DMS53 treated with DMSO at 0.1 percent for 48 hours (cell line): ENCODE measurements at regions not wholly inside any gene's neighbourhood (a gene's known extent, or its start where the extent isn't known, plus 50 kb on each side); places are given as distances from the start of the nearest gene placed in this dataset.
"Not testable (repeated sequence)": the region's sequence is repeated elsewhere in the genome, so short reads cannot be mapped to it uniquely, and the experiment has no call there.

Experiments
- DNase-seq: peaks from one replicate; lab custom pipeline; 2025; ENCODE audit not compliant: unreplicated experiment; lab: John Stamatoyannopoulos, UW

- no peak for DNase-seq
Observed at GRCh38 chr10:33102071-33102470, 144.0 kb upstream of the ITGB1 start.

- DNase-seq: no peak
Observed at GRCh38 chr10:33101392-33101787, 143.4 kb upstream of the ITGB1 start.

GRCh38 chr10:33100781-33101391 is 142.9 kb upstream of the ITGB1 start:
- no peak for DNase-seq

GRCh38 chr10:33099748-33100147 is 141.7 kb upstream of the ITGB1 start:
- no peak for DNase-seq

GRCh38 chr10:33098951-33099663 is 141.1 kb upstream of the ITGB1 start:
- no peak for DNase-seq

GRCh38 chr10:33095867-33096815 is 138.1 kb upstream of the ITGB1 start:
- DNase-seq: no peak

GRCh38 chr10:33094263-33095051 is 136.4 kb upstream of the ITGB1 start:
- no peak for DNase-seq

GRCh38 chr10:33093362-33093761 is 135.3 kb upstream of the ITGB1 start:
- DNase-seq: no peak

GRCh38 chr10:33092596-33092995 is 134.6 kb upstream of the ITGB1 start:
- no peak for DNase-seq

- DNase-seq: no peak
Observed at GRCh38 chr10:33091201-33091600, 133.2 kb upstream of the ITGB1 start.

- no peak for DNase-seq
Observed at GRCh38 chr10:33088990-33089389, 131.0 kb upstream of the ITGB1 start.

- DNase-seq: no peak
Observed at GRCh38 chr10:33087922-33088321, 129.9 kb upstream of the ITGB1 start.

GRCh38 chr10:33087152-33087551 is 129.1 kb upstream of the ITGB1 start:
- no peak for DNase-seq

- DNase-seq: no peak
Observed at GRCh38 chr10:33086100-33086499, 128.1 kb upstream of the ITGB1 start.

- DNase-seq: no peak
Observed at GRCh38 chr10:33085313-33085833, 127.3 kb upstream of the ITGB1 start.

- no peak for DNase-seq
Observed at GRCh38 chr10:33084453-33084852, 126.4 kb upstream of the ITGB1 start.

- DNase-seq: no peak
Observed at GRCh38 chr10:33082373-33082895, 124.4 kb upstream of the ITGB1 start.

GRCh38 chr10:33080467-33080866 is 122.4 kb upstream of the ITGB1 start:
- DNase-seq: not testable (repeated sequence)

- DNase-seq: no peak
Observed at GRCh38 chr10:33074443-33074842, 116.4 kb upstream of the ITGB1 start.

GRCh38 chr10:33073641-33074415 is 115.8 kb upstream of the ITGB1 start:
- DNase-seq: no peak
